ENCODE measurements at regions not wholly inside any gene's neighbourhood (a gene's known extent, or its start where the extent isn't known, plus 50 kb on each side); places are given as distances from the start of the nearest gene placed in this dataset.
"Not testable (repeated sequence)": the region's sequence is repeated elsewhere in the genome, so short reads cannot be mapped to it uniquely, and the experiment has no call there.

- H3K4me3 ChIP-seq (ENCODE audit: control insufficient read depth, low read depth, low read length) = no peak overlapping the region
- DNase-seq (ENCODE audit: low read depth) = no peak
- no peak for TF ChIP-seq CTCF (IDR thresholded peaks at IDR 0.05; ENCODE audit: control insufficient read depth, insufficient read depth, low read depth, low read length, missing control alignments)
Observed at GRCh38 chr5:162272417-162272816, 204.8 kb downstream of the GABRG2 start.

GRCh38 chr5:162274679-162275078, 207.1 kb downstream of the GABRG2 start:
- no peak for TF ChIP-seq CTCF (IDR thresholded peaks at IDR 0.05; ENCODE audit: control insufficient read depth, insufficient read depth, low read depth, low read length, missing control alignments)
- no peak overlapping the region for H3K4me3 ChIP-seq (ENCODE audit: control insufficient read depth, low read depth, low read length)
- DNase-seq (ENCODE audit: low read depth) = no peak

- not testable (repeated sequence) for H3K4me3 ChIP-seq (ENCODE audit: control insufficient read depth, low read depth, low read length); DNase-seq (ENCODE audit: low read depth)
Observed at GRCh38 chr5:162275387-162275786, 207.8 kb downstream of the GABRG2 start.

- H3K4me3 ChIP-seq (ENCODE audit: control insufficient read depth, low read depth, low read length) = no peak overlapping the region
- no peak for TF ChIP-seq CTCF (IDR thresholded peaks at IDR 0.05; ENCODE audit: control insufficient read depth, insufficient read depth, low read depth, low read length, missing control alignments)
- DNase-seq (ENCODE audit: low read depth) = no peak
Observed at GRCh38 chr5:162282191-162282590, 214.6 kb downstream of the GABRG2 start.

- TF ChIP-seq CTCF (IDR thresholded peaks at IDR 0.05; ENCODE audit: control insufficient read depth, insufficient read depth, low read depth, low read length, missing control alignments) = no peak
- H3K4me3 ChIP-seq (ENCODE audit: control insufficient read depth, low read depth, low read length) = no peak overlapping the region
- no peak for DNase-seq (ENCODE audit: low read depth)
Observed at GRCh38 chr5:162283609-162284008, 216.0 kb downstream of the GABRG2 start.

GRCh38 chr5:162288647-162289296, 221.2 kb downstream of the GABRG2 start:
- H3K4me3 ChIP-seq (ENCODE audit: control insufficient read depth, low read depth, low read length) = no peak overlapping the region
- no peak for TF ChIP-seq CTCF (IDR thresholded peaks at IDR 0.05; ENCODE audit: control insufficient read depth, insufficient read depth, low read depth, low read length, missing control alignments)
- DNase-seq (ENCODE audit: low read depth) = no peak

- no peak overlapping the region for H3K4me3 ChIP-seq (ENCODE audit: control insufficient read depth, low read depth, low read length)
- DNase-seq (ENCODE audit: low read depth) = no peak
- no peak for TF ChIP-seq CTCF (IDR thresholded peaks at IDR 0.05; ENCODE audit: control insufficient read depth, insufficient read depth, low read depth, low read length, missing control alignments)
Observed at GRCh38 chr5:162289489-162289888, 221.9 kb downstream of the GABRG2 start.

Data from AG09309 (cell line).